Dendritic cell treated with granulocyte-macrophage colony-stimulating factor and Interleukin-4, amounts not matched to agents 40 ng/mL and 50 ng/mL, for 4 days (primary cell): ENCODE measurements at regions not wholly inside any gene's neighbourhood (a gene's known extent, or its start where the extent isn't known, plus 50 kb on each side); places are given as distances from the start of the nearest gene placed in this dataset.
"Not testable (repeated sequence)": the region's sequence is repeated elsewhere in the genome, so short reads cannot be mapped to it uniquely, and the experiment has no call there.

Experiments
- H3K27ac Mint-ChIP-seq: one replicate; pipeline ENCODE4 v1.8.0; 2022; ENCODE audit warnings: mild to moderate bottlenecking, mixed read lengths
- H3K27me3 Mint-ChIP-seq: one replicate; pipeline ENCODE4 v1.8.0; 2022; ENCODE audit warnings: mild to moderate bottlenecking, mixed read lengths
- H3K36me3 Mint-ChIP-seq: one replicate; pipeline ENCODE4 v1.8.0; 2022; ENCODE audit warnings: low read depth, mixed read lengths
- H3K4me1 Mint-ChIP-seq: one replicate; pipeline ENCODE4 v1.8.0; 2022; ENCODE audit warnings: low read depth, mixed read lengths
- H3K4me3 Mint-ChIP-seq: one replicate; pipeline ENCODE4 v1.8.0; 2022; ENCODE audit warnings: mild to moderate bottlenecking, moderate library complexity, mixed read lengths
- H3K9me3 Mint-ChIP-seq: one replicate; pipeline ENCODE4 v1.8.0; 2022; ENCODE audit warnings: mixed read lengths
- intact Hi-C: fragments of 100-400 bp; cut with micrococcal nuclease; formaldehyde crosslinking; loops from one replicate; pipeline ENCODE4 v1.15.0; 2022

GRCh38 chr18:6570581-6571238 lies 156.0 kb upstream of the L3MBTL4 start:
- Mint-ChIP-seq H3K27ac (no peak overlapping the region), H3K27me3 (no peaks in the 10 kb centered on the region), H3K36me3 (no peaks in the 10 kb centered on the region), H3K9me3 (no peaks in the 10 kb centered on the region), H3K4me3 (no peak overlapping the region), H3K4me1 (no peaks in the 10 kb centered on the region)
- intact Hi-C loops, result no loop called here

GRCh38 chr18:6571239-6571602 lies 156.5 kb upstream of the L3MBTL4 start:
- intact Hi-C loops, result no loop called here
- H3K27me3 Mint-ChIP-seq, result no peaks in the 10 kb centered on the region
- no peaks in the 10 kb centered on the region for H3K4me1 Mint-ChIP-seq
- no peaks in the 10 kb centered on the region for H3K9me3 Mint-ChIP-seq
- H3K36me3 Mint-ChIP-seq, result no peaks in the 10 kb centered on the region
- no peak overlapping the region for H3K27ac Mint-ChIP-seq
- no peak overlapping the region for H3K4me3 Mint-ChIP-seq

GRCh38 chr18:6572192-6572591 lies 157.3 kb upstream of the ARHGAP28 start:
- H3K4me3 Mint-ChIP-seq, H3K9me3 Mint-ChIP-seq, H3K27ac Mint-ChIP-seq, H3K36me3 Mint-ChIP-seq, H3K4me1 Mint-ChIP-seq, H3K27me3 Mint-ChIP-seq, intact Hi-C loops: not testable (repeated sequence)

GRCh38 chr18:6574631-6575030 lies 154.9 kb upstream of the ARHGAP28 start:
- no peak overlapping the region for H3K4me3 Mint-ChIP-seq
- H3K36me3 Mint-ChIP-seq, result no peaks in the 10 kb centered on the region
- intact Hi-C loops, result no loop called here
- H3K27ac Mint-ChIP-seq, result no peak overlapping the region
- no peaks in the 10 kb centered on the region for H3K27me3 Mint-ChIP-seq
- H3K9me3 Mint-ChIP-seq, result no peaks in the 10 kb centered on the region
- H3K4me1 Mint-ChIP-seq, result no peaks in the 10 kb centered on the region

GRCh38 chr18:6575908-6576307 lies 153.6 kb upstream of the ARHGAP28 start:
- H3K4me3 Mint-ChIP-seq, result no peak overlapping the region
- intact Hi-C loops, result no loop called here
- no peak overlapping the region for H3K27ac Mint-ChIP-seq
- no peaks in the 10 kb centered on the region for H3K36me3 Mint-ChIP-seq
- H3K27me3 Mint-ChIP-seq, result no peaks in the 10 kb centered on the region
- H3K9me3 Mint-ChIP-seq, result peaks cover 2% of the 10 kb centered on the region
- no peaks in the 10 kb centered on the region for H3K4me1 Mint-ChIP-seq

- Mint-ChIP-seq H3K4me1 (no peaks in the 10 kb centered on the region), H3K9me3 (peaks cover 11% of the 10 kb centered on the region), H3K4me3 (no peak overlapping the region), H3K36me3 (no peaks in the 10 kb centered on the region), H3K27me3 (no peaks in the 10 kb centered on the region), H3K27ac (no peak overlapping the region)
- intact Hi-C loops, result no loop called here
Observed at GRCh38 chr18:6576718-6577375, 152.7 kb upstream of the ARHGAP28 start.

GRCh38 chr18:6578686-6579085 lies 150.8 kb upstream of the ARHGAP28 start:
- Mint-ChIP-seq H3K36me3 (no peaks in the 10 kb centered on the region), H3K27ac (no peak overlapping the region), H3K4me3 (no peak overlapping the region), H3K4me1 (no peaks in the 10 kb centered on the region), H3K27me3 (no peaks in the 10 kb centered on the region), H3K9me3 (peaks cover 29% of the 10 kb centered on the region)
- intact Hi-C loops, result no loop called here

- H3K36me3 Mint-ChIP-seq, result no peaks in the 10 kb centered on the region
- H3K4me3 Mint-ChIP-seq, result no peak overlapping the region
- intact Hi-C loops, result no loop called here
- no peaks in the 10 kb centered on the region for H3K4me1 Mint-ChIP-seq
- H3K27ac Mint-ChIP-seq, result no peak overlapping the region
- H3K27me3 Mint-ChIP-seq, result no peaks in the 10 kb centered on the region
- peaks cover 37% of the 10 kb centered on the region for H3K9me3 Mint-ChIP-seq
Observed at GRCh38 chr18:6579486-6579885, 150.0 kb upstream of the ARHGAP28 start.

GRCh38 chr18:6580401-6580800 lies 149.1 kb upstream of the ARHGAP28 start:
- Mint-ChIP-seq H3K27me3 (no peaks in the 10 kb centered on the region), H3K27ac (no peak overlapping the region), H3K9me3 (peaks cover 44% of the 10 kb centered on the region), H3K4me3 (no peak overlapping the region), H3K36me3 (no peaks in the 10 kb centered on the region), H3K4me1 (no peaks in the 10 kb centered on the region)
- intact Hi-C loops, result no loop called here

- Mint-ChIP-seq H3K4me1 (no peaks in the 10 kb centered on the region), H3K4me3 (no peak overlapping the region), H3K27me3 (no peaks in the 10 kb centered on the region), H3K27ac (no peak overlapping the region), H3K36me3 (no peaks in the 10 kb centered on the region), H3K9me3 (peaks cover 15% of the 10 kb centered on the region)
- intact Hi-C loops, result no loop called here
Observed at GRCh38 chr18:6589923-6590322, 139.6 kb upstream of the ARHGAP28 start.

- intact Hi-C loops, result no loop called here
- Mint-ChIP-seq H3K4me3 (no peak overlapping the region), H3K9me3 (peaks cover 12% of the 10 kb centered on the region), H3K27ac (no peak overlapping the region), H3K36me3 (no peaks in the 10 kb centered on the region), H3K4me1 (no peaks in the 10 kb centered on the region), H3K27me3 (no peaks in the 10 kb centered on the region)
Observed at GRCh38 chr18:6590326-6590725, 139.2 kb upstream of the ARHGAP28 start.

GRCh38 chr18:6591491-6591890 lies 138.0 kb upstream of the ARHGAP28 start:
- Mint-ChIP-seq H3K4me1 (no peaks in the 10 kb centered on the region), H3K9me3 (peaks cover 12% of the 10 kb centered on the region), H3K4me3 (no peak overlapping the region), H3K36me3 (no peaks in the 10 kb centered on the region), H3K27ac (no peak overlapping the region), H3K27me3 (no peaks in the 10 kb centered on the region)
- intact Hi-C loops, result no loop called here

- Mint-ChIP-seq H3K27ac (no peak overlapping the region), H3K9me3 (peaks cover 12% of the 10 kb centered on the region), H3K4me3 (no peak overlapping the region), H3K36me3 (no peaks in the 10 kb centered on the region), H3K27me3 (no peaks in the 10 kb centered on the region), H3K4me1 (no peaks in the 10 kb centered on the region)
- intact Hi-C loops, result no loop called here
Observed at GRCh38 chr18:6592522-6592921, 137.0 kb upstream of the ARHGAP28 start.

- no peaks in the 10 kb centered on the region for H3K27me3 Mint-ChIP-seq
- no peak overlapping the region for H3K27ac Mint-ChIP-seq
- intact Hi-C loops, result no loop called here
- no peaks in the 10 kb centered on the region for H3K36me3 Mint-ChIP-seq
- peaks cover 12% of the 10 kb centered on the region for H3K9me3 Mint-ChIP-seq
- H3K4me3 Mint-ChIP-seq, result no peak overlapping the region
- no peaks in the 10 kb centered on the region for H3K4me1 Mint-ChIP-seq
Observed at GRCh38 chr18:6593142-6593885, 136.2 kb upstream of the ARHGAP28 start.
